T-helper 9 cell (primary cell): ENCODE measurements at regions not wholly inside any gene's neighbourhood (a gene's known extent, or its start where the extent isn't known, plus 50 kb on each side); places are given as distances from the start of the nearest gene placed in this dataset.

Experiments used
- DNase-seq: peaks from one replicate; pipeline ENCODE4 v3.0.0-alpha.2; 2020

GRCh38 chr21:23488245-23488644 lies 2119.0 kb downstream of the MRPL39 start:
- no peak for DNase-seq

GRCh38 chr21:23480591-23481270 lies 2126.6 kb downstream of the MRPL39 start:
- no peak for DNase-seq

- no peak for DNase-seq
Measured at GRCh38 chr21:23478381-23478780, 2128.9 kb downstream of the MRPL39 start.

DNA sequence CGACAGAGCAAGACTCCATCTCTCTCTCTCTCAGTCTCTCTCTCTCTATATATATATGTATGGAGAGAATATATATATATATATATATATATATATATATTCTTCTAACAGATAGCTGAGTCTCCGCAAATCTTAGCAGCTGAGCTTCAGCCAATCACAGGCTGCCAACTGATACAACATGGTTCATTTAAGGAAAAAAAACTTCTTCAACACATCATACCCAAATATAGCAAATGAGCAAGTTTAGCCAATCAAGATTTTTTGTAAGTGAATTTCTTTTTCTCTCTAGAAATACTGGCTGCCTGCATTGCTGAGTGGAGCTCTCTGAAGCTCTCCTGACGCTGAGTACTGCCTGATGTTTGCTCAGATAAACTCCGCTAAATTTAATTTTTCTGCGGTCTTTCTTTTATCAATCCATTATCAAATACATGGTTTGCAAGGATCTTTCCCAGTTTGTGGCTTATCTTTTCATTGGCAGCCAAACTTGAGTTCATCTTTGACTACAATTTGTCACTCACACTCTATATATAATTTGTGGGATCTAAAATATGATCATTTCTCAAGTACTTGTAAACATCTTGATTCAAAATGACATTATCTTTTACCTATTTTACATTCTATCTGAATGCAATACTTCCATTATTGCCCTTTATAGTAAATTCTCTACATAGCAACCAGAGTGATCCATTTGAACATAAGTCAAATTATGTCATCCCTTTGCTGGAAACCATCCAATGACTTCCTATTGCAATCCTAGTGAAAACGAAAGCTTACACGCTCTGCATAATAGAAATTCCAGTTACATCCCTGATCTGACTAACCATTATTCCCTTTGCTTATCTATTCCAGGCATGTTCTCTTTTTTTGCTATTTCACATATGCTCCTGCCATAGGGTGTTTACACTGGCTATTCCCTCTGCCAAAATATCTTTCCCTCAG lies 2131.7 kb downstream of the MRPL39 start:
- DNase-seq = no peak

DNA sequence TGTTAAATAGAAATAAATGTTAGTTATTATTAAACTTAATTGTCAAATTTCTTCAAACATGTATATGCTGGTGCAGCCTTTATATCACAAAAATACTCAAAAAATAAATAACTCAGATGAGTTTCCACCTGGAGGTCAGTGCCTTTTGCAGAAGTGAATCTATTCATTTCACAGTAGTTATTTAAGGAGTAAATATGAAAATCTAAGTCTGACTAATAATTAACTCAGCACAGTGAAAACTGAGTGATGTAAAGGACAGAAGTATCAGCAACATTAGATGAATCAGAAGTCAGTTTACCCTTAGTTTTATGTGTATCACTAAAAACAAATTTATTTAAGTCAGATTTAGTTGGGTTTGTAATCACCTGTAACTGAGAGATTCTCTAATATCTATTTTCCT lies 2135.4 kb downstream of the MRPL39 start:
- no peak for DNase-seq

- no peak for DNase-seq
Measured at GRCh38 chr21:23463365-23463764, 2143.9 kb downstream of the MRPL39 start.

DNA sequence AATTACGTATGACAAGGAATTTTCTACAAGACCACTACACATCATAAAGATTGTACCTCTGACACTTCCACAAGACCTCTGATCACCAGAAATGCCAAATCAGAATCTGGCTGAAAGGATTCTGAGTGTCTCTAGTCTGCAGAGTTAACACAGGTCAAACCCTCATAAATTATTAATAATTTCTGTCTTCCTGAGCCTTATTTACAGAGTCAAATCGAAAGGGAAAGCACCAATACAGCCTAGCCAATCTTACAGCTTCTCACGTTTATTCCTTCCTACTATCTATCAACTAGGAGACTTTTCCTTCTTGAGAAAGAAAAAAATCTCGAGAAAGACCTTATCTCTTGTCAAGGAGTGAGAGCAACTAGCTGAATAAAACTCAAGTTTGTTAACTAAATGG lies 2151.6 kb downstream of the MRPL39 start:
- no peak for DNase-seq

GRCh38 chr21:23452384-23453083 lies 2154.7 kb downstream of the MRPL39 start:
- DNase-seq = no peak

DNA sequence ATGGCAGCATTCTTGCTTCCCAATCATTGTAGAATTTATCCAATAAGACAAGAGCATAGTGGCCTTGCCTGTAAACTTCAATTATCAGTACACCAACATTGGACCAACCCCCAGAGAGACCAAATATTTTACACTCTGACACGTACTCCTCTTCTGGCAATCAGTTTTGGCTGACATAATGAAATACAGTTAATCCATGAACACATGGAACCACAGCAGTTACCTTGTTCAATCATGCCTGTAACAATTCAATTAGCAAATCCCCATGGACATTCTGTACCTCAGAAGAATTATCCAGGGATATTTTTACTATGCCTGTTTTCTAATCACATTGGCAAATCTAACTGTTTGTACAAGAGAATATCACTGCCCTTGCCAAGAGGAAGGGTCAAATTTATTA lies 2162.0 kb downstream of the MRPL39 start:
- no peak for DNase-seq

GRCh38 chr21:23438081-23438480 lies 2169.2 kb downstream of the MRPL39 start:
- DNase-seq = no peak

DNA sequence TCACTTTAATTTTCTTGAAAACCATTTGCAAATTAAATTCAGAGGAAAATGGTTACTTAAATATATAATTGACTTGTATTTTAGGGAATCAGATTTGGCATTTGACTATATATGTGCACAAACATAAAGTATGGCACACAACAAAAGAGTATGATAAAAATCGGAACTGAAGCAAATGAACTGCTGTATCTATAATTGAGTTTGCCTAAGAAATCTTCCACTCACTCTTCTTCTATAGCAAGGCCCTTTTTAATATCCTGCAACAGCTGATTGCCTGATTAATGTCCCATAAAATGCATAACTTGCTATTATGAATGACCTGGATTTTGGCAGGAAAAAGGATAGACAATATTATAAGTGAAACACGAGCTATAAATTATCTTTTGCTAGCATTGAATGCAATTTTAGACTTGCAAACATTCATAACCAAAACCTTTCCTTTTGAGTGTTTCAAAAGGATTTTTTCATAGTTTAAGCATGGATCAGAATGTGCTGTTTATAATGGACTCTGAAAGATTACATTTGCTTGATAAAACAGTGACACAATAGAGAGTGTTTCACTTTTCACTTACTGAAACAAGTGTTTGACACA lies 2204.3 kb downstream of the MRPL39 start:
- no peak for DNase-seq

GRCh38 chr21:23401278-23401677 lies 2206.0 kb downstream of the MRPL39 start:
- no peak for DNase-seq

DNA sequence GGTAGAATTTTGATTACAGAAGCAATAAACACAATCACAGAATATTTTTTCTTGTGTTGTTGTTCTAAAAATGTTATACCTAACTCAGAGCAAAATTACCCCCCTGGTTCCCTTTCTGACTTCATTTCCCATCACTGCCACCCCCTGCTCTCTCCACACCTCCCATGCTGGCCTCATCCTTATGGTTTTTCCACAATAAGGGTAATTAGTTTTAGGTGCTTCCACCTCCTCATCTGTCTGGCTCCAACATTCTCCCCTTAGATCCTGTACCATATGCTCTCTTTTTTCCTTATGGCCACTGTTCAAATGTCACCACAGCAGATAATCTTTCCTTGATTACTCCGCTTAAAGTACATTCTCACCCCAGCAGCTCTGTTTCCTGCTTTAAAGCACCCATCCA lies 2208.6 kb downstream of the MRPL39 start:
- DNase-seq = no peak

- no peak for DNase-seq
Measured at GRCh38 chr21:23394458-23394857, 2212.8 kb downstream of the MRPL39 start.

DNA sequence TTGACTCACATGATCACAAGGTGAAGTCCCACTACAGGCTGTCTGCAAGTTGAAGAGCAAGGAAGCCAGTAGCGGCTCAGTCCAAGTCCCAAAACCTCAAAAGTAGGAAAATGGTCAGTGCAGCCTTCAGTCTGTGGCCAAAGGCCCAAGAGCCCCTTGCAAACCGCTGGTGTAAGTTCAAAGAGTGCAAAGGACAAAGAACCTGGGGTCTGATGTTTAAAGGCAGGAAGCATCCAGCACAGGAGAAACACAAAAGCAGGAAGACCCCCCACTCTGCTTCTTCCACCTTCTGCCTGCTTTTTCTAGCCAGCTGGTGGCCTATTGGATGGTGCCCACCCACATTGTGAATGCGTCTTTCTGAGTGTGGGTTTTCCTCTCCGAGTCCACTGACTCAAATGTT lies 2222.6 kb downstream of the MRPL39 start:
- DNase-seq = no peak

- no peak for DNase-seq
Measured at GRCh38 chr21:23374155-23374554, 2233.1 kb downstream of the MRPL39 start.

DNA sequence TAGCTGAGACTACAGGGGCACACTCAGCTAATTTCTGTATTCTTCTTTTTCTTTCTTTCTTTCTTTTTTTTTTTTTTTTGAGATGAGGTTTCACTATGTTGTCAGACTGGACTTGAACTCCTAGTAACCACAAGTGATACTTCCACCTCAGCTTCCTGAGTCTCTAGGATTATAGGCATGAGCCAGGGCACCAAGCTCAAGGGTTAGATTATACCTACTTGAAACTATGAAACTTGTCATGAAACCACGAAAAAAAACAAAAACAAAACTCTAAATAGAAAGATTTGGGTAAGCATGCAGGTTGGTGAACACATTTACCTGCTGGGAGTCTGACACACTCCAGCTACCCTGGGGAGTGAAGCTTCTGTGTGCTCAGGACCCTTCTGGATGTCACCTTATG lies 2250.4 kb downstream of the MRPL39 start:
- no peak for DNase-seq

DNA sequence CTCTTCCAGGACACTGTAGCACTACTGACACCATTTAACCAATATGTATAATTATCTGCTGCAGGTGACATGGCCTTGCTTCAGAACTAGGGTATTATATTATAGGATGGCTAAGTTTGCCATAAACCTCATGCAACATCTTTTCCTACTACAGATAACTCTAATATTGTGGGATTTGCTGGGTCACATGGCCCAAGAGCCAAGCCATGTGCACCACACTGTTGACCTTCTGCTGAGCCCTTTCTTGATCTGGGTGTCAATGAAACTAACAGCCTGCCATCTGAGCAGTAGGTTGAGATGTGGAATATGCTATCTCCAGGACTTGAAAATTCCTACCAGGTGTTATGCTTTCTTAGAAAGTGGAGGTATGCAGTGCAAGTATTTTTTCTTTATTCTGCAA lies 2291.1 kb downstream of the MRPL39 start:
- DNase-seq = no peak

GRCh38 chr21:23308741-23309140 lies 2298.5 kb downstream of the MRPL39 start:
- DNase-seq = no peak

GRCh38 chr21:23307065-23307464 lies 2300.2 kb downstream of the MRPL39 start:
- DNase-seq = no peak

DNA sequence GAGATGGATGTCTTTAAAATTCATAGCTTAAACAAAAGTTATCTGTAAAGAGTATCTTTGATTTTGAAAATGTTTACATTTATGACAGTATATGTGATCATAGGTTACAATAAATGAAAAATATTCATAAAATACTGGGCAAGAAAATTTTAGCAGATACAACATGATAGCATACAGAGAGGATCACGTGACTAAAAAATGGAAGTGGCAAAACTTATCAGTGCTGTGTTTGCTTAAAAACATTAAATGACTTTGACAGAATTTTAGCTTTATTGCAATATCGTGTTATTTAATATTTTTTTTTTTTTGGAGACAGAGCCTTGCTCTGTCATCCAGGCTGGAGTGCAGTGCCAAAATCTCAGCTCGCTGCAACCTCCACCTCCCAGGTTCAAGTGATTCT lies 2294.1 kb downstream of the NCAM2 start:
- DNase-seq = no peak

- DNase-seq = no peak
Measured at GRCh38 chr21:23281917-23282316, 2283.7 kb downstream of the NCAM2 start.

GRCh38 chr21:23249760-23250159 lies 2251.6 kb downstream of the NCAM2 start:
- DNase-seq = no peak
